Inferior parietal cortex (tissue), 1 donor: ENCODE measurements at regions not wholly inside any gene's neighbourhood (a gene's known extent, or its start where the extent isn't known, plus 50 kb on each side); places are given as distances from the start of the nearest gene placed in this dataset.
"Not testable (repeated sequence)": the region's sequence is repeated elsewhere in the genome, so short reads cannot be mapped to it uniquely, and the experiment has no call there.

ENCODE experiments used
- DNase-seq: peaks from one replicate; pipeline ENCODE4 v3.0.0-alpha.2; 2016; ENCODE audit errors: extremely low spot score

GRCh38 chr2:208935531-208935930 is 488.3 kb upstream of the MAP2 start:
- no peak for DNase-seq

GRCh38 chr2:208937521-208937920 is 486.3 kb upstream of the MAP2 start:
- DNase-seq: no peak

- no peak for DNase-seq
Observed at GRCh38 chr2:208939852-208940251, 484.0 kb upstream of the MAP2 start.

GRCh38 chr2:208945719-208946256 is 478.1 kb upstream of the MAP2 start:
- no peak for DNase-seq

- no peak for DNase-seq
Observed at GRCh38 chr2:208948073-208948472, 475.8 kb upstream of the MAP2 start.

- no peak for DNase-seq
Observed at GRCh38 chr2:208970070-208970469, 453.8 kb upstream of the MAP2 start.

- no peak for DNase-seq
Observed at GRCh38 chr2:208977582-208977981, 446.3 kb upstream of the MAP2 start.

- no peak for DNase-seq
Observed at GRCh38 chr2:208978946-208979345, 444.9 kb upstream of the MAP2 start.

GRCh38 chr2:208980321-208980720 is 443.5 kb upstream of the MAP2 start:
- DNase-seq: no peak

GRCh38 chr2:208982831-208983230 is 441.0 kb upstream of the MAP2 start:
- DNase-seq: no peak

- no peak for DNase-seq
Observed at GRCh38 chr2:208983486-208983885, 440.4 kb upstream of the MAP2 start.

GRCh38 chr2:208984376-208985090 is 439.3 kb upstream of the MAP2 start:
- DNase-seq: no peak

- no peak for DNase-seq
Observed at GRCh38 chr2:208985644-208986043, 438.2 kb upstream of the MAP2 start.

- no peak for DNase-seq
Observed at GRCh38 chr2:208990716-208991115, 433.1 kb upstream of the MAP2 start.

- peak; percentile 29 for DNase-seq
Observed at GRCh38 chr2:208999911-209000310, 423.9 kb upstream of the MAP2 start.

- DNase-seq: no peak
Observed at GRCh38 chr2:209002054-209002453, 421.8 kb upstream of the MAP2 start.

- no peak for DNase-seq
Observed at GRCh38 chr2:209005371-209005770, 418.5 kb upstream of the MAP2 start.

- DNase-seq: no peak
Observed at GRCh38 chr2:209008636-209009287, 415.1 kb upstream of the MAP2 start.

- DNase-seq: not testable (repeated sequence)
Observed at GRCh38 chr2:209018633-209019032, 405.2 kb upstream of the MAP2 start.

- DNase-seq: no peak
Observed at GRCh38 chr2:209029249-209029648, 394.6 kb upstream of the MAP2 start.

- DNase-seq: no peak
Observed at GRCh38 chr2:209044307-209044706, 379.5 kb upstream of the MAP2 start.

GRCh38 chr2:209046163-209046562 is 377.7 kb upstream of the MAP2 start:
- no peak for DNase-seq

- DNase-seq: no peak
Observed at GRCh38 chr2:209049608-209050007, 374.2 kb upstream of the MAP2 start.
